ENCODE measurements at regions not wholly inside any gene's neighbourhood (a gene's known extent, or its start where the extent isn't known, plus 50 kb on each side); places are given as distances from the start of the nearest gene placed in this dataset.

GRCh38 chrX:155679715-155680114 is 67.0 kb upstream of the TMLHE start:
- no peak for DNase-seq

- DNase-seq, result no peak
Measured at GRCh38 chrX:155673338-155673737, 60.6 kb upstream of the TMLHE start.

- DNase-seq, result no peak
Measured at GRCh38 chrX:155666741-155667140, 54.0 kb upstream of the TMLHE start.
